ENCODE measurements at regions not wholly inside any gene's neighbourhood (a gene's known extent, or its start where the extent isn't known, plus 50 kb on each side); places are given as distances from the start of the nearest gene placed in this dataset.
A peak's percentile ranks its signal among the peaks of the same experiment; 100 is the strongest.

DNA sequence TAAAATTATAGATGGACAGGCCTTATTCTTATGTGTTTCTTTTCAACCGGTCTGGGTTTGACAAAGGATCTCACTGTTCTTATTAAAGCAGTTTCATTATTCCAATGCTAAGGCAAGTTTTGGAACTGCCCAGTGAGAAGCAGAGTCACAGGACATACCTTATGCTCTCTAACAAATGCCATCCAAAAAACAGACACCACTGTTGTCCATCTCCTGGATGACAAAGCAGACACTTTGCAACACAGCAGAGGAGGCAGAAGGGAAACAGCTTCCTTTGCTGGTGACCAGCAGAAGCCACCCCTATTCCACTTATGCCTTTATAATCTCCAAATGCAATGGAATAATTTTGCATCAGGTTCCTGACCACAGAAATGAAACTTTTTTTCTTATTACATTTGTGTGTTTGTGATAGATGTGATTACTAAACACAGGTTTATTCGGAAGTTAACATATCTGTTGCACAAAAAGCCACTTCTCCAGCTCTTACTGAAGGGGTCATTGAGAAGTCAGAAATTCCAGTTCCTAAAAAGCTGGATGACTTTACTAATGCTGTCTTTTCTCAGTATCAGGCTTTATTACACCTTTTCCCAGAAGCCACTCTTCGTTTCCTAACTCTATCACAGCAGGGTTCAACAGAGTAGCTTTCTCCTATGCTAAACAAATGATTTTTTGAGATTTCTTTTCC lies 115.6 kb downstream of the BTG1 start:
- no peak for DNase-seq

GRCh38 chr12:92029136-92029535 lies 116.5 kb downstream of the BTG1 start:
- no peak for DNase-seq

GRCh38 chr12:92028441-92028709 lies 117.3 kb downstream of the BTG1 start:
- DNase-seq: peak; percentile 30

DNA sequence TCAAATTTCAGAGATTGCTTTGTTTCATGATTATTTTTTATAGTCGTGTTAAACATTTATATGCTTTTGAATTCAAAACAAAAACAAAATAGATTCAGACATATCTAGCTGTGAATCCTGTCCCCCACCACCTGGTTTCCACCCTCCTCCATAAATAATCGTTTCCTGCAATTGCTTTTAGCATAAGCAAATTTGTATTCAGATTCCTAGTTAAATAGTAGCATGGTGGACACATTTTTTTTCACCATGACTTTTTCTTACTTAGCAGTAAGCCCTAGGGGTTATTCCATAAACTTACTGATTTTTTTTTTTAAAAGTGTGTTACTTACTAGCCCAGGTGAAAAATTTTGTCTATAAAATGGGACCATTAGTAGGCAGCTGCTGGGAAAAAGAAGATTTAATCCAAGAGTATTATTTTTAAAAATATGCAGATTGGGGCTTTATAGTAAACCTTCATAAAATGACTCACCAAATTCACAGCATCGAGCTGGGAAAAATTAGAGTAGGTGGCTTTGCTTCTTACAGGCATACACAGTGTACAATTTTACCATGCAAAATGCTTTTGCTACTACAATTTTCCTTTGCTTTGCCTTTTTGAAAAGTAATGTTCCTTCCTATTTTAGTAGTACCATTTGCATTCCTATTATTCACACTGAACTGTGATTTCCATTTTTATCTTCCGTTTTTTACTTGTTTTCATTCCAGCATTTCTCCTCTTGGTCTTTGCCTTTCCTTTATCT lies 117.8 kb downstream of the BTG1 start:
- no peak for DNase-seq

DNA sequence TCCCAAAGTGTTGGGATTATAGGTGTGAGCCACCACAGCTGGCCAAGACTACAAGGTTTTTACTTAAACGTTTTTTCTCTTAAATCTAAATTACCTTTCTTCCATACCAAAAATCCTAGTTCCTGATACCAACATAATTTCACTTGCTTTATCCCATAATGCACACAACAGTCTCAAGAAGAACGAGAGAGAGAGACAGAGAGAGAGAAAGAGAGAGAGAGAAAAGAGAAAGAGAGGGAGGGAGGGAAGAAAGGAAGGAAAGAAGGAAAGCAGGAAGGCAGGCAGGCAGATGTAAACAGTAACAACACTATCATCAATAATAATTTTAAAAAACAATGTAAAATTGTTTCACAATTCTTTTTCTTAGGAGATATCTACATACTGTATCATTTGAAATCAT lies 118.4 kb downstream of the BTG1 start:
- no peak for DNase-seq

- no peak for DNase-seq
Measured at GRCh38 chr12:92025462-92026207, 120.0 kb downstream of the BTG1 start.

GRCh38 chr12:92022093-92022492 lies 123.6 kb downstream of the BTG1 start:
- DNase-seq: no peak

DNA sequence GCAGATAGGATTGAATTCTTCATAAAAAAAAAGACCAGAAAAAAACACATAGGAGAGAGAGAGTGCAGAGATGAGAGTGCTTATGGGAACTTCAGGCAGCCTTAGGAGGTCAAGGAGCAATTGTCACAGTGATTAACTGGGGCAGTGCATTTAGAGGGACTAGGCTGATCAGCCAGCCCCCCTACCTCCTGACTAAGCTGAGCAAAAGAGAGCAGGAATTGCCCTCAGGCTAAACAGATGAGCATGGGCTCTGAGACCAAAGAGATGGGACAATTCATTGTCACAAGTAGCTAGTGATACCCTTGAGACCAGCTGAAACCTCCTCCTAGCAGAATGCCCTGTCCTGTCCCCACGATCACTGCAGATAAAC lies 124.0 kb downstream of the BTG1 start:
- DNase-seq: no peak

DNA sequence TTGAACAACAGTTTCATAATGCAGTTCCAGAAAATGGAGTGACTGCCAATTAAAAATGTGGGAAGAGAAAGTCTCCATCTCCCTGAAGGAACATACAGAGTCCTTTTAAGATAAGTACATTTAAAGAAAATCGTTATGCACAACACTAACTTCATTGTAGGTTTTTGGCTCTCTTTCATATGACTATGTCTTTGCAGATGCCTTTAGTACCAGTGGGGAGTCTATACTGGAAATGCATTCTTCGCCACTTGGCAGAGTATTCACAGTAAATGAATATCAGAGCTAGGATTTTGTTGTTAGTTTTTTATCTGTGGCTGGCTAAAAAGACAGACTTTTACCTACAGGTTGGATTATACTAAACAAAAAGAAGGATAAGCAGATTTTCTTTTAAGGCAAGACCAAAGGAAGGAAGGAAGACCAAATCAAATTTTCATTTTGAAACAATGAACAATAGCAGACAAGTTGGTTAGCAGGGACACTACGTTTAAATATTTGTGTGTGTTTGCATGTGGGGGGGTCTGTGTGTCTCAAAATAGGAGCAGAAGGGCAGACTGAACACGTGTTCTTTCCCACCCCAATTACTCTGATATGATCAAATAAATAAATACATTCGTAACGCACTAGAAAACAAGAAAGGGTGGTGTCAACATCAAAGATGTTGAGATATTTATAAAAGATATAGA lies 124.5 kb downstream of the BTG1 start:
- no peak for DNase-seq

DNA sequence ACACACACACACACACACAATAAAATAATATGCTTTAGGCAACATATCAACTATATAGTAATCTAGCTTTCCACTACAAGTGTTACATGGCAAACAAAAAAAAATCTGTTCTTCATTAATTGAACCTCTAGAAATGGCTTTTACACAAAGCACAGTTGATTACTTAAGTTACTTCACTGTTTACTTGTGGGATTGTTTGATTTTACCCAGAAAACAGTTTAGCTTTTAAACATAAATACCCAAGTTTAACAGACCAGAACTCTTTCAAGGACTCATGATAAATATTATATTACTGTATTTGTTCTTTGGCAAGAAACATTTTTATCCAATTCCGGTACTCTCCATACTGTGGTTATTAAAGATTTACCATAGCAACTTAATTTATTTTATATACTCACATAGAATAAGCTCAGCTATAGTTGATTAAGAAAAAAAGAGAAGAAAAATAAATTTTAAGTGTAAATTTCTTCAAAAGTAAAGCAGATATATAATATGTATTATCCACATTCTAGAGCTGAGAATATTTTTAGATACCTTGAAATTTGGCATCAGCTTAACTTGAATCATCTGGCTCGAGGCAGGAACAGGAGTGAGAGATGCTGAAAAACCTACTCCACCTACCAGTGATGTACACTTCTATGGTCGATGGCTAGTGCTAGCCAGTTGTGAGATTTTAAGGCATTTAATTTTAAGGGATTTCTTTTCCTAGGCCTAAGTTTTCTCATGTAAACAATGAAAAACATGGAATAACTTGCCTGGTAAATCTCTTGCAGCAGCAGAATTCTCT lies 126.0 kb downstream of the BTG1 start:
- DNase-seq: no peak

DNA sequence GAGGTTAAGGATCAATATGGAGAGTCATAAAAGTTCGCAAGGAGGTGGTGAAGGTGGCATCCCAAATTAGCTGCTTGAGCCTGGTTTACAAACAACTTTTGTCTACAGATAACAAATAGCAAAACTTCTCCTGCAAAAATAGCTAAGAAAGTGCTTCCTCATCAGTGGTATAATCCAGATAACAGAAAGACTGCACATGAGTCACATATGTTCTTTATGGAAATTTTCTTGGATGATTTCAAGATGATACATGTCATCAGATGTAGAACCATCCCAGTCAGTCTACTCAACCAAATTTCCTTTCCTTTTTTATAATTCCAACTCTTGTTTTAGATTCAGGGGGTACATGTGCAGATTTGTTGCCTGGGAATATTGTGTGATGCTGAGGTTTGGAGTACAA lies 133.0 kb downstream of the BTG1 start:
- no peak for DNase-seq

DNA sequence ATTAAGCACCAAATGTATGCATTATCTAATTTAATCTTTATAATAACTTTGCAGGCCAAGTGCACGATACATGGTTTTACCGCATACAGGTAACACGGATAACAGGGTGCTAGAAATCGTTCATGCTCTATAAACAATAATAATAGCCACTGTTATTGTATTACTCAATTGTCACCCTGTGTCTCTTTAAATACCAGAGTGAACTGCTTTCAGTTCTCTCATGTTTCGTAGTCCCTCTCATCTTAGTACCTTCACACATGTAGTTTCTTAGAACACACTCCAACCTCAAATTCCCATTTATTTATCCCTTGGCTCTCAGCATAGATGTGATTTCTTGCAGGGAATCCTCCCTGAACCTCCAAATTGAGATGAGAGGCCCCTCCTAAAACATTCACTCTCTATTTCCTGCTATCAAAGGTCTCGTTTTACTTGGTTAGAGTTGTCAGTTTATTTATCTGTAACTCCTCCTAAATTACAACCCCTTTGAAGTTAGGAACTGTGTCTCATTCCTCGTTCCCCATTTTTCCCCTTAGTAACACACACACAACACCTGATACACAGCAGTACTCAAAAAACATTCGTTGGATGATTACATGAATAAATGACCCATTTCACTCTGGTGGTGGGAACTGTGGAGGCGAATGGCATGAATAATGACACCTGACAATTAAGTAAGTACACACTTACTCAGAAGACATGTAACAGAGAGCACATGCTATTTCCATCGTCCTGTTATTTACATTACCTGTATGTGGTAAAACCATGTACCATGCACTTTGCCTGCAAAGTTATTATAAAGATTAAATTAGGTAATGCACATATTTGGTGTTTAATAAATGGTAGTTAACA lies 134.6 kb downstream of the BTG1 start:
- DNase-seq: no peak

GRCh38 chr12:92010368-92010767 lies 135.3 kb downstream of the BTG1 start:
- no peak for DNase-seq

DNA sequence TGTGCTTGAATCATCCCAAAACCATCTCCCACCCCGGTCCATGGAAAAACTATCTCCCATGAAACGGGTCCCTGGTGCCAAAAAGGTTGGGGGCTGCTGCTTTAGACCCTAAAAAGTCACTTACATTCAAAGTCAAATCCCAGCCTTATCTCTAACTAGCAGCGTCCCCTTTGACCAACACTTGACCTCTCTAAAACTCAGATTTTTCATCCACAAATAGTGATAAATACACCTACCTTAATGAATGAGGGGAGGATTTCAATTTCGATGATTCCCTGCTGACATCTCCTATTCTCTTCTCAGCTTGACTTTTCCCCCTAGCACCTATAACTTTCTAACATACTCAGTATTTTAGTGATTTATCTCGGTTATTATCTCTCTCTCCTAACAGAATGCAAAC lies 137.3 kb downstream of the BTG1 start:
- DNase-seq: no peak

- DNase-seq: no peak
Measured at GRCh38 chr12:92007787-92008186, 137.9 kb downstream of the BTG1 start.

- DNase-seq: no peak
Measured at GRCh38 chr12:92003701-92004100, 141.9 kb downstream of the BTG1 start.

- DNase-seq: no peak
Measured at GRCh38 chr12:92002673-92003382, 142.8 kb downstream of the BTG1 start.

- DNase-seq: no peak
Measured at GRCh38 chr12:92002195-92002649, 143.4 kb downstream of the BTG1 start.

DNA sequence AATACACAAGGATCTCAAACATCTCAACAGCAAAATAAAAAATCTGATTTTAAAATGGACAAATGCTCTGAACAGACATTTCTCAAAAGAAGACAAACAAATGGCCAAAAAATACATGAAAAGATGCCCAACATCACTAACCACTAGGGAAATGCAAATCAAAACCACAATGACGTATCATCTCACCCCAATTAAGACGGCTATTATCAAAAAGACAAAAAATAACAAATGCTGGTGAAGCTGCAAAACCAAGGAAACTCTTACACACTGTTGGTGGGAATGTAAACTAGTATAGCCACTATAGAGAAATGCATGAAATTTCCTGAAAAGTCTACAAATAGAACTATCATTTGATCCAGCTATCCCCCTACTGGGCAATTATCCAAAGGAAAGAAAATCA lies 145.0 kb downstream of the BTG1 start:
- DNase-seq: no peak

DNA sequence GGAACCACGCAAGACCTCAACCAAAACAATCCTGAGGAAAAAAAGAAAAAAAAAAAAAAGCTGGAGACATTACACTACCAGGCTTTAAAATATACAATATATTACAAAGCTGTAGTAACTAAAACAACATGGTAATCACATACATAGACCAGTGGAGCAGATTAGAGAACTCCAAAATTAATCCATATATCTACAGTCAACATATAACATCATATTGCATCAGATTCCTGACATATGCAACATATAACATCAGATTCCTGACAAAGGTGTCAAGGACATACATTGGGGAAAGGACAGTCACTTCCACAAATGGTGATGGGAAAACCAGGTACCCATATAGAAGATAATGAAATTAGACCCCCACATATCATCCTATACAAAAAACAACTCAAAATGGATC lies 145.8 kb downstream of the BTG1 start:
- DNase-seq: no peak

DNA sequence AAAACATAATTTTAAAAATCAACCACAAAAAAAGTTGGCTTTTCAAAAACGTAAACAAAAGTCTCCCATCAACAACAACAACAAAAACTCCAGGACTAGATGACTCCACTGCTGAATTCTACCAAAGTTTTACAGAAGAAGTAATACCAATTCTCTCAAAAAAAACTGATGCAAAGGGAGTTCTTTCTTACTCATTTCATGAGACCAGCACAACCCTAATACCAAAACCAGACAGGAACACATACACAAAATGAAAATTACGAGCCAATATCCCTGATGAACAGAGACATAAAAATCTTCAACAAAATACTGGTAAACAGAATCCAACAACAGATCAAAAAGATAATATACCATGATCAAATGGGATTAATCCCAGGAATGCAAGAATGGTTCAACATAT lies 147.3 kb downstream of the BTG1 start:
- no peak for DNase-seq

Measured in NCI-H1105 (cell line).